Loucy (cell line): ENCODE measurements at regions not wholly inside any gene's neighbourhood (a gene's known extent, or its start where the extent isn't known, plus 50 kb on each side); places are given as distances from the start of the nearest gene placed in this dataset.

Source experiments
- CTCF ChIP-seq: fragments of 200-600 bp; sonication (generic); conservative IDR thresholded peaks from 2 replicates; pipeline ENCODE4 v1.5.1; 2014; ENCODE audit warnings: mild to moderate bottlenecking, antibody characterized with exemption, low read length
- EZH2phosphoT487 ChIP-seq: fragments of 200-600 bp; IDR thresholded peaks from 2 replicates; pipeline ENCODE4 v1.6.1; 2018; ENCODE audit warnings: antibody characterized with exemption, mild to moderate bottlenecking, moderate library complexity, borderline replicate concordance

GRCh38 chr5:162334944-162335343 is 267.4 kb downstream of the GABRG2 start:
- TF ChIP-seq CTCF (no peak), EZH2phosphoT487 (no peak)
